IMR-90 (cell line): ENCODE measurements at regions not wholly inside any gene's neighbourhood (a gene's known extent, or its start where the extent isn't known, plus 50 kb on each side); places are given as distances from the start of the nearest gene placed in this dataset.

Experiments used
- ATAC-seq: fragments of 200-7000 bp; cut with Tn5 transposase; 2 replicates; pipeline ENCODE4 v1.9.1; 2020; ENCODE audit warnings: low read depth, mild to moderate bottlenecking, moderate library complexity
- BruUV-seq: library from RNA; stranded (reverse); fragments of 400-500 nt; replicated peaks from 2 replicates; lab custom pipeline; 2021; lab: Mats Ljungman, UMichigan
- CTCF ChIA-PET: fragments of 300-600 bp; formaldehyde crosslinking; extraction: SDS; loops from one replicate; lab custom pipeline; 2021; ENCODE audit warnings: antibody characterized with exemption; lab: Yijun Ruan, JAX
- POLR2A ChIA-PET: fragments of 300-600 bp; sonication (Branson Sonifier 250); formaldehyde crosslinking; loops from one replicate; lab custom pipeline; 2022; ENCODE audit warnings: antibody characterized with exemption; ENCODE audit not compliant: unreplicated experiment; lab: Charles Lee
- DNase-seq: peaks from one replicate; pipeline ENCODE4 v3.0.0; 2013
- H2AFZ ChIP-seq: replicated peaks from 2 replicates; pipeline ENCODE3; 2013; ENCODE audit warnings: low read length, mild to moderate bottlenecking; ENCODE audit not compliant: poor library complexity
- H2AK5ac ChIP-seq: 2 replicates; pipeline ENCODE4 v1.6.1; 2013; ENCODE audit warnings: low read depth, low read length, inconsistent platforms
- H2AK9ac ChIP-seq: replicated peaks from 2 replicates; pipeline ENCODE3; 2013; ENCODE audit warnings: mild to moderate bottlenecking, low read depth, low read length, moderate library complexity; ENCODE audit not compliant: poor library complexity
- H2BK120ac ChIP-seq: 2 replicates; pipeline ENCODE4 v1.6.1; 2013; ENCODE audit warnings: low read depth, low read length, inconsistent platforms
- H2BK15ac ChIP-seq: 3 replicates; pipeline ENCODE4 v1.6.1; 2013; ENCODE audit warnings: low read depth, low read length, inconsistent platforms
- H2BK20ac ChIP-seq: 2 replicates; pipeline ENCODE4 v1.6.1; 2013; ENCODE audit warnings: low read depth, mild to moderate bottlenecking, inconsistent platforms, low read length, moderate library complexity
- H2BK5ac ChIP-seq: 2 replicates; pipeline ENCODE4 v1.6.1; 2013; ENCODE audit warnings: mild to moderate bottlenecking, low read depth, low read length, inconsistent platforms; ENCODE audit not compliant: poor library complexity, severe bottlenecking
- H3K14ac ChIP-seq: replicated peaks from 2 replicates; pipeline ENCODE4 v1.6.1; 2013; ENCODE audit warnings: low read depth, low read length, inconsistent platforms
- H3K18ac ChIP-seq: 2 replicates; pipeline ENCODE4 v1.6.1; 2013; ENCODE audit warnings: low read depth, low read length, control low read depth
- H3K23ac ChIP-seq: 2 replicates; pipeline ENCODE4 v1.6.1; 2013; ENCODE audit warnings: low read depth, low read length, inconsistent platforms
- H3K27ac ChIP-seq: 2 replicates; pipeline ENCODE4 v1.5.1; 2013; ENCODE audit warnings: mild to moderate bottlenecking, control low read depth, low read length; ENCODE audit not compliant: insufficient read depth
- H3K27me3 ChIP-seq: 2 replicates; pipeline ENCODE4 v1.6.1; 2013; ENCODE audit warnings: low read length; ENCODE audit not compliant: control insufficient read depth, insufficient read depth
- H3K36me3 ChIP-seq: 2 replicates; pipeline ENCODE4 v1.6.1; 2013; ENCODE audit warnings: low read length, mixed read lengths; ENCODE audit not compliant: control insufficient read depth, insufficient read depth
- H3K4ac ChIP-seq: 2 replicates; pipeline ENCODE4 v1.6.1; 2013; ENCODE audit warnings: low read depth, low read length, inconsistent platforms
- H3K4me1 ChIP-seq: 2 replicates; pipeline ENCODE4 v1.6.1; 2013; ENCODE audit warnings: low read length, mixed read lengths; ENCODE audit not compliant: control insufficient read depth, insufficient read depth
- H3K4me2 ChIP-seq: 2 replicates; pipeline ENCODE4 v1.6.1; 2013; ENCODE audit warnings: low read depth, mild to moderate bottlenecking, control low read depth, low read length, moderate library complexity
- H3K4me3 ChIP-seq: 2 replicates; pipeline ENCODE4 v1.5.1; 2013; ENCODE audit warnings: low read depth, mild to moderate bottlenecking, control low read depth, low read length, moderate library complexity; ENCODE audit not compliant: insufficient read depth
- H3K56ac ChIP-seq: 2 replicates; pipeline ENCODE4 v1.6.1; 2013; ENCODE audit warnings: low read length, inconsistent platforms; ENCODE audit not compliant: insufficient read depth; ENCODE audit errors: extremely low read depth
- H3K79me1 ChIP-seq, 2 experiments: 2 replicates each; pipeline ENCODE4 v1.6.1; 2013; ENCODE audit warnings: low read length in 2 of 2, inconsistent platforms in 1 of 2, low read depth in 1 of 2
- H3K9ac ChIP-seq: 2 replicates; pipeline ENCODE4 v1.6.1; 2013; ENCODE audit warnings: low read depth, low read length, control low read depth
- H3K9me1 ChIP-seq: 2 replicates; pipeline ENCODE4 v1.6.1; 2013; ENCODE audit warnings: low read length, inconsistent platforms; ENCODE audit not compliant: insufficient read depth
- H3K9me3 ChIP-seq: 2 replicates; pipeline ENCODE4 v1.6.1; 2013; ENCODE audit warnings: low read length; ENCODE audit not compliant: control insufficient read depth, insufficient read depth
- H4K20me1 ChIP-seq: 2 replicates; pipeline ENCODE4 v1.6.1; 2013; ENCODE audit warnings: low read length, inconsistent platforms; ENCODE audit not compliant: insufficient read depth
- H4K5ac ChIP-seq: 2 replicates; pipeline ENCODE4 v1.6.1; 2013; ENCODE audit warnings: mild to moderate bottlenecking, low read depth, low read length, control low read depth
- H4K8ac ChIP-seq, 2 experiments: 2 replicates each; pipeline ENCODE4 v1.6.1; 2013; ENCODE audit warnings: low read depth in 2 of 2, low read length in 2 of 2, control low read depth in 1 of 2, inconsistent platforms in 1 of 2
- H4K91ac ChIP-seq: 2 replicates; pipeline ENCODE4 v1.6.1; 2013; ENCODE audit warnings: low read depth, low read length, inconsistent platforms; ENCODE audit not compliant: insufficient read depth
- MAFK ChIP-seq: IDR thresholded peaks from 2 replicates; pipeline ENCODE4 v1.6.1; 2012; ENCODE audit warnings: low read depth, low read length, improper control_type of control experiment
- SMC3 ChIP-seq: fragments of 150-350 bp; IDR thresholded peaks from 2 replicates; pipeline ENCODE4 v1.6.1; 2016; ENCODE audit warnings: low read depth, mild to moderate bottlenecking, antibody characterized with exemption, low read length, moderate library complexity
- WGBS, 2 experiments: methylation state at CpG; one replicate each; pipeline versions ENCODE4 v1.1.5 to v1.1.7; 2013; ENCODE audit warnings: missing lambda C conversion rate in 2 of 2; ENCODE audit not compliant: insufficient read length in 1 of 2; ENCODE audit errors: extremely low coverage in 2 of 2; 5-methylcytosine and 5-hydroxymethylcytosine counted together
- dilution Hi-C: fragments of 300-500 bp; cut with HindIII; formaldehyde crosslinking; loops from one replicate; pipeline ENCODE4 v1.14.3; 2018; ENCODE audit warnings: low sequenced_read_pairs; ENCODE audit not compliant: unreplicated experiment
- in situ Hi-C: fragments of 300-500 bp; cut with MboI; formaldehyde crosslinking; loops from 3 replicates; pipeline ENCODE4 v1.14.3; 2019; ENCODE audit warnings: low sequenced_read_pairs, inconsistent platforms, mixed read lengths
- intact Hi-C: fragments of 100-400 bp; cut with micrococcal nuclease; formaldehyde crosslinking; loops from 2 replicates; pipeline ENCODE4 v1.10.0; 2022

DNA sequence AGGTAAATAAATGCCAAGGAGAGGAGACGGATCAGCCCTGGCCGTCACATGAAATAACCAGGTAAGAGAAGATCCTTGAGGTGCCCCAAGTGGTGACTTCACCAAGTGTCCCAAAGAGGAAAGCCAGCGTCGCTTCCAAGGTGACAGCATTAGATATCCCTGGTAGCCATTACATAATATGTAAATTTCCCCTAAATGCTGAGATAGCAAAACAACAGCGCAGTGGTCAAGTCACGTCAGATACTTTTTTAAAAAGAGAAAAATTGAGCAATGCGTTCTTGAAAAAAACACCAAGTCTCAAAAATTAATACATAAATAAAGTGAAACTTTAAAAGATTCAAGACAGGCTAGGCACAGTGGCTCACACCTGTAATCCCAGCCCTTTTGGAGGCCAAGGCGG is 100.2 kb downstream of the HTR5A start:
- H3K14ac ChIP-seq = no peak overlapping the region
- H4K8ac ChIP-seq = no peak overlapping the region
- dilution Hi-C loops (no loop called here), intact Hi-C loops (no loop called here), in situ Hi-C loops (no loop called here)
- DNase-seq (no peak), ATAC-seq (no peak)
- no peaks in the 10 kb centered on the region for H3K36me3 ChIP-seq
- no peak overlapping the region for H4K91ac ChIP-seq
- 50% methylated on average over 2 of the region's 8 CpGs; no CpG with 5 or more reads in 1 of the 2 experiments for WGBS, 2 experiments
- H2BK120ac ChIP-seq = no peak overlapping the region
- no peaks in the 10 kb centered on the region for H3K9me1 ChIP-seq
- H2AK9ac ChIP-seq = no peak overlapping the region
- no peaks in the 10 kb centered on the region for H4K20me1 ChIP-seq
- no peak overlapping the region for H3K4ac ChIP-seq
- H2AFZ ChIP-seq = no peak overlapping the region
- H3K9me3 ChIP-seq = no peaks in the 10 kb centered on the region
- H2BK15ac ChIP-seq = no peak overlapping the region
- no peak for TF ChIP-seq SMC3
- TF ChIP-seq MAFK = peak; percentile 55
- BruUV-seq = no TSS peak
- no peak overlapping the region for H4K5ac ChIP-seq
- H3K23ac ChIP-seq = no peak overlapping the region
- no peak overlapping the region for H3K4me2 ChIP-seq
- H2BK5ac ChIP-seq = no peak overlapping the region
- H3K9ac ChIP-seq = no peak overlapping the region
- no peak overlapping the region for H3K4me3 ChIP-seq
- H3K4me1 ChIP-seq = no peaks in the 10 kb centered on the region
- ChIA-PET POLR2A (no interaction called here), CTCF (no interaction called here)
- no peak overlapping the region for H2BK20ac ChIP-seq
- H3K27me3 ChIP-seq = no peaks in the 10 kb centered on the region; the same call in 1 of the 2 replicates
- no peak overlapping the region for H3K56ac ChIP-seq
- no peak overlapping the region for H3K18ac ChIP-seq
- H3K27ac ChIP-seq = no peak overlapping the region
- H3K79me1 ChIP-seq = no peaks in the 10 kb centered on the region
- H2AK5ac ChIP-seq = no peak overlapping the region
